22Rv1 (cell line): ENCODE measurements at regions not wholly inside any gene's neighbourhood (a gene's known extent, or its start where the extent isn't known, plus 50 kb on each side); places are given as distances from the start of the nearest gene placed in this dataset.

Source experiments
- CTCF ChIP-seq: fragments of 450-650 bp; IDR thresholded peaks from 2 replicates; pipeline ENCODE4 v1.5.1; 2017; ENCODE audit warnings: mild to moderate bottlenecking
- ZFX ChIP-seq: fragments of 450-650 bp; IDR thresholded peaks from 2 replicates; pipeline ENCODE4 v1.6.1; 2017; ENCODE audit warnings: antibody characterized with exemption, borderline replicate concordance

- TF ChIP-seq CTCF (no peak), ZFX (no peak)
Measured at GRCh38 chrX:140250391-140250790, 254.5 kb downstream of the SOX3 start.
